HG03575 (cell line): ENCODE measurements at regions not wholly inside any gene's neighbourhood (a gene's known extent, or its start where the extent isn't known, plus 50 kb on each side); places are given as distances from the start of the nearest gene placed in this dataset.

Experiments used
- ATAC-seq: cut with Tn5 transposase; IDR thresholded peaks from one replicate; pipeline ENCODE4 v1.9.1; 2021; ENCODE audit not compliant: unreplicated experiment, insufficient number of reproducible peaks, low FRiP score; ENCODE audit errors: extremely low read depth

DNA sequence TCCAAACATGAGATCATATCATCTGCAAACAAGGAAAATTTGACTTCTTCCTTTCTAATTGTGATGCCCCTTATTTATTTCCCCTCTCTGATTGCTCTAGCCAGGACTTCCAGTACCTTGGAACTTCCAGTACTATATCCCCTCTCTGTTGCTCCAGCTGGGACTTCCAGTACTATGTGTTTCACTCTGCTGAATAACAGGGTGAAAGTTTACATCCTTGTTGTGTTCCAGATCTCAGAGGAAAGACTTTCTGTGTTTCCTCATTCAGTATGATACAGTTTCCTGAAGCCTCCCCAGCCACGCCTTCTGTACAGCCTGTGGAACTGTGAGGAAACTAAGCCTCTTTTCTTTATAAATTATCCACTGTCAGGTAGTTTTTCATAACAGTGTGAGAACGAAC is 381.3 kb upstream of the FAM47C start:
- ATAC-seq = no peak

DNA sequence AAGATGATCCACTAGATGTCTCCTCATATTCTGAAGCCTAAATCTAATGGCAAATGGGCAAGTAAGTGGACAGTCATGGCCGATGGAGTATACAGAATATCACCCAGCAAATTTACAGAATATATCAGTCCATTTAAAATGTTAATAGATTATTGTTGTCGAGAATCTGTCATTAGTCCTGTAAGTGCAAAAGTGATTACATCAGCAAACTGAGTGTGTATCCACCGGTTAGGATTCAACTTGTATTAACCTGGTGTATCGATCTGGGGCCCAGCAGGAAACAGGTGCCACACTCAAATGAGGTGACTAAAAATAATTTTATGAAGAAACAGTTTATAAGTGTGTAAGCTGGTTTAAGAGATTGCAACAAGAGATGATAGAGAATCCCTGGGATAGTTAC is 367.9 kb upstream of the FAM47C start:
- ATAC-seq = no peak

DNA sequence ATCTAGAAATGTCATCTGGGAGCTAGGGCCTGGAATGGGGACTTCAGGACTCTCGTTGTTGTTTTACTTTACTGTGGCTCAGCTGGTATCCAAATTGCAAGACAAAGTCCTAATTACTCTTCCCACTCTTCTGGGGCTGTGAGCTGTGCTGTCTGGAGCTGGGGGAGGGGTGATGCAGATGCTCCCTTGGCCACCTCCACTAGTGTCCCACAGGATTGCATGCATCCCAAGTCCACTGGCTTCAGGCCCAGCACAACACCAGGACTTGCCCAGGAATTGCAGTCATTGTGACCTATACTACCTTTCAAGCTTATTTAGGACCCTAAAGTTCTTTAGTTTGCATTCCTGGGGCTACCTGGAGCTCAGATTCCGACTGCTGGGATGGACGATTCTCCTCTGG is 366.1 kb upstream of the FAM47C start:
- no peak for ATAC-seq

DNA sequence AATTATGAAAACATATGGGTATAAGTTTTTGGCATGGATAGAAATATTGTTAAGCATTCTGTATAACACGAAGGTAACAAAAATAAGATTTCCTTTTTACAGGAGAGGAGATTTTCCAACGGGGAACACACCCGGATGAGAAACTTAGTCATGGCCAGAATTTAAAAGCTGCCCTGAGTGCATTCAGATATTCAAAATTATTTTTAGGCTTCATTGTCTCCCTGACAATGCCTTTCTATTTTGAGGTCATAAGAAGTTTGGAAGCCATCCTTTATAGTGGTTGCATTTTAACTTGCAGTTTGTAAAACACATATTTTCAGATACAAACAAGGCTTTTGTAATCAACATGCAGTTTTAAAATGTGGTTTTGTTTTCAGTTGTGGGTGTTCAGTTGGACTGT is 357.5 kb upstream of the FAM47C start:
- ATAC-seq = no peak

DNA sequence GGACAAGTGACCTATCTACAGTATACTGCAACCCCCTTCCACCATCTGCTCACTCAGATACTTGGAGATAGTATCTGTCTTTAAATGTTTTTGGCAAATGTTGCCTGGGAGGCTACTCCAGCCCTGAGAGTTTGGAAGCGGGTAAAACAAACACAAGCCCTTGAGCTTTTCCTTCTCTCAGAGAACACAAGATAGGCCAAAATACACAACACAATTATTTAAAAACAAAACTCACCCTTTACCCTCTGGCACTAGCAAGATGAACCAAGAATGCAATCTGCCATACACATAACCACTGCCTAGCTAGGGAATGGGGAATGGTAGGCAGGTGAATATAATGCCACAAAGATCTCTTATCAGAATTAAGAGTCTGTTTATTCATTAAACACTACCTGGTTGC is 324.7 kb upstream of the FAM47C start:
- no peak for ATAC-seq

DNA sequence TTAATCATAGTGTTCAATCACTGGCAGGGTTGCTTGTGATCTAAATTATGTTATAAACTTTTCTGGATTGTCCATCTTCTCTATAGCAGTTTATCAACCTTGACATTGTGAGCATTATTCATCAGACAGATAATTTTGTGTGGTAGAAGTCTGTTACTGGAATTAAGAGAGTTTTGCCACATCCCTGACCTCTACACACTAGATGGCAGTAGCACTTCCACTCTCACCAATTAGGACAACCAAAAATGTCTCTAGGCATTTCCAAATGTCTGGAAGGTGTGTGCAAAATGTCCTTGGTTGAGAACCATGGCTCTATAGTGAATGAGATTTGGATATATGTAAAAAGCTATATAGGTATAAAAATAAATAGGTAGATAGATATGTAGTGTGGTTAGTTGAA is 324.1 kb upstream of the FAM47C start:
- ATAC-seq = no peak

DNA sequence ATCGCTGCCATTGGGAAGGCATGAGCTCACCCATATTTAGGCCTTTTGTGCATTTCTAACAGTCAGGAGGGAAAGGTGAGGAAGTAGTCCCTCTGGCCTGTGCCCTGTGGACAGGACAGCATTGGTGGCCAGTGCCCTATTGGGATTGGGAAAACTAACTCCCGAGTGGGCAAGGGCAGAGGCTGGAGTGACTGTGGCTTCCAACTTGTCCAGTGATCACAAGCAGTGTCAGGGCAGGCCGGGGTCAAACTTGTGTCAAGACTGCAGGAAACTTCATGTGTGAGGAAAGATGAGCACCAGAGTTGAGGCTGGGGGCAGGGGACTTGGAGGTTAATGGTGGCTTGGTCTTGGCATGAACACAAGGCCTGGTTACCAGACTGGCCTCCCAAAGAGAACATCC is 286.2 kb upstream of the FAM47C start:
- no peak for ATAC-seq

DNA sequence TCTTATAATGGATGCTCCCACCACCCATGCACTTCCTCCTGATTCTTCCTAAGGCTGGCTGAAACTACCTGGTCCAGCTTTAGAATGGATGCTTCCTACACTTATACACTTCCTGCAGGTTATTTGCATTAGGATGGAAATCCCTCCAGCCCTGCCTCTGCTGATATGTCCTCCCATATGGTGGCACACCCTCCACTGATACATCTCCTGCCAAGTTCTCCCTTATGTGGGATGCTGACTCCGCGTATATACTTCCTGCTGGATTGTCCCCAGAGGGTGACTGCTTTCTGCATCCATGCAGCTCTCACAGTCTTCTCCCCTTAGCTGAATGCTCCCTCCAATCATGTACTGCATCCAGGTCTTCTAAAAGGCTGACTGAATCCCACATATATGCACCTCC is 254.6 kb upstream of the FAM47C start:
- no peak for ATAC-seq

DNA sequence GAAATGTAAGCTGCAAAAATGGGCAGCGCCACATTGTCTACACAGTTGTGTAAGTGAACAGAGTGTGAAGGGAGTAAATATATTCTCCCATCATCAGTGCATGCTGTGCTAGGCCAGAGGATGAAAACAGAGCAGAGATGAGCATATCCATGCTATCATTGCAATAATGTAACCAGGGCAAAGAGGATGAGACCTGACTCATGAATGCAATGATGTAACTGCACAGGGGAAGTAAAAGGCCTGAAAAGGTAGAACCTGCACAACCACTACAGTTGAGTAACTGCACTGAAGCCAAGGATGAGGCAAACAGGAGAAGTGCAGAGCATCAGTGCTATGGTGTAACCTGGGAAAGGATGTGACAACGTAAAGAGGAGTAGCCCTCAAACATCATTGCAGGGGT is 220.4 kb upstream of the FAM47C start:
- ATAC-seq = no peak

DNA sequence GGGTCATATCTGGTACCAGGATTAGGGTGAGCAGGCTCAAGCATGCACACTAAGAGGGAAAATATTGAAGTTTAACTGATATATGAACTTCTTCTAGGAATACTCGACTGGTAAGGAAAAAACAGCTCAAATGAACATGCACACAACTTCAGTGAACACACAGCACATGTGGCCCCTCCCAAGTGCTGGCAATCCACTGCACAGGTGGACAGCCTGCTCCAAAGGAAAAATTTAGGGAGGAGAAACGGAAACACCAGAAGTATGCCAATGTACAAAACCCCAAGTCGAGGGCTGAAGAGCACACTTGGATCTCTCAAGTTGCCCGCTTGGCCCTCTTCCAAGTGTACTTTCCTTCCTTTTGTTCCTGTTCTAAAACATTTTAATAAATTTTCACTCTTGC is 205.0 kb upstream of the FAM47C start:
- no peak for ATAC-seq

DNA sequence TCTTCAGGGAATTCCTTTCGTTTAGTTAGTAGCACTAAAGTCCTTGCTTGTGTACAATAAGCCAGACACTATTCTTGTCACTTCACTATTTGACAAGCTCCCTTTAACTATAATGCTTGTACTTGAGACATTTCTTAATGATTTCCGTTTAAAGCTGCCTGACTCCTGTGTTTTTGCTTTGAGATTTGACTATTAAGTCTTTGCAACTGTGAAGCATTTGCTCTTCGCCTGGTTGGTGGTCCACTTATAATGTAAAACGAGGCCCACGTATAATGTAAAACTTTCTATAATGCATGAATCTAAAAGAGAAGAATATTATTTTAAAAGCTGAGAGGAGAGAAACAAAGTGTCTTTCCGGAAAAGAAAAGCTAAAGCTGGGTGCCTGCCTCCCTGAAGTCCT is 204.1 kb upstream of the FAM47C start:
- no peak for ATAC-seq

DNA sequence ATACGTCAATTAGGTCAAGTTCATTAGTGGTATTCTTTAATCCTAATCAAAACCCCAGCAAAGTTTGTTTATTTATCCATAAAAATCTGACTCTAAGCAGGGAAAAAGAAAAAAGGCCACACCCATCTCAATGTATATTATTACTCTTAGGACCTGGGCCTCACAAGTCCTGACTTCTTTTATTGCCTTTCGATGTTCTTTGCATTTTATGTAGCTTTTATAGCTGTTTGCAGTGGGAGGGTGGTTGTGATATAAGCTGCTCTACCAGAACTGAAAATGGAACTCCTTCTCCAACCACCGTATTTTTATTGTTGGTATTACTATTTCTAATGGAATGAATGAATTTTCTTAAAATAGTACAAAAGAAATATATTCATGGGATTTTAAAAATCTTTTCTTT is 163.3 kb upstream of the FAM47C start:
- no peak for ATAC-seq

DNA sequence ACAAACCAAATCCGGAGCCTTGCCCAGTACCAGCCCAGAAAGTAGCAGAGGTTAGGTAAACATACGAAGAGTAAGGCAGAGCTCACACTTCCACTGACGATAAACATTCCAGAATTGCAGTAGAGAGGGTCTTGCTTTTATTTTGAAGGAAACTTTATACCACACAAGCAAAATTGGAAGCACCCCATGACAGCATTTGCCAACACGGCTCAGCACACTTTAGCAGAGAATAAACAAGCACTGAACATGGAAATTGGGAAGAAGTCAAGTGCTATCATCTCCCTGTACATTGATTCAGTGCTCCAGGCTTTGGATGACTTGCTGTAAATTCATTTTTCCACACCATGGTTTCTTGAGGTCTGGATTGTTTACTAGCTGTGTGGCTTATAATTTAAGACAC is 160.7 kb upstream of the FAM47C start:
- no peak for ATAC-seq

DNA sequence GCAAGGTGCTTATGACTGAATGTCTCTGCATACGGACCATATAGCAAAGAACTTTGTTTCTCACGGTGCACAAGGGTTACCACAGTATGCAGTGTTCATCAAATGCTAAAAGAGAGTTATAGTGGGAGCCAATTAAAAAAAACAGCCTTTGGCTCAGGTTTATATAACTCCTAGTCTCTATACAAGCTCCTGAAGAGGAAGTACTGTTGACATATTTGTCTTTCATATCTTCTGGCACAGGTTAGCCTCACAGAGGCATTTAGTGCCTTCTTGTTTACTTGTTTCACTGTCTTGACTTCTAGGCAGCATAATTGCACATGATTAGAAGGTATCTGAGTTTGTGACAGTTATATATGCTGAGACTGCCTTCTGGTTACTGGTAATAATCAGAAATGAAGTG is 158.8 kb upstream of the FAM47C start:
- ATAC-seq = no peak

DNA sequence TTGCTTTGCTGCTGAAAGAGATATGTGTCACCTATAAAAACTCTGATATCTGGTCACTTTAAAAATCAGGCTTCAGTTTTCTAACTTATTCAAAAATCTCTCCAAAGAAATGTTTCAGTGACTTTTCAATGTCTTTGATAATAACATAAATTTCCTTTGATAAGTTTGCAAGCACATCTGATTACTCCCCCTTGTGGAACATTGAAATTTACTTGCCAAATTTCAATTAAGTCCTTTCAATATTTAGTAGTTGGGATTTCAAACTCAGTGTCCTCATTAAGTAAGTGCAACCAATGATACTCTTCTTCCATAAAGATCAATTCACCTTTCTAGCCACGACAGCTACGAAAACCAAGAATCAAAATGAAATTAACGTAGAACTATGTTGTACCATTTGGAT is 151.3 kb upstream of the FAM47C start:
- ATAC-seq = no peak

DNA sequence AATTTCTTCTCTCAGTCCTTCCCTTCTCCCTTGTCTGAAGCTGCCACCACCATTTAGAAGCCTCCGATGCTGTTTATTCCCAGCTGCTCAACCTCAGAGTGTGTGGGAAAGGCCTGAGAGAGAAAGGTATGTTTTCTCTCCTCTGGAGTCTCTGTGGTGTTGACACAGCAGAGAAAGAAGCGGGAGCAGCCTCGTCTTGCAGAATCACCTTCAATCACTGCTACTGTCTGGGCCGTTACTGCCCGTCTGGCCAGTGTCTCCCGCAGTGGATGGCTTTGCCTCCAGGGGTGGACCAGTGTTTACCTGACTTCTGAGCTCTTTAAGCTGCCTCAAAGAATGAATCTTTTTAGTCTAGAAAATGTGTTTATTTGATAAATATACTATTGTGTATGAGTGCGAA is 148.9 kb upstream of the FAM47C start:
- ATAC-seq = no peak

DNA sequence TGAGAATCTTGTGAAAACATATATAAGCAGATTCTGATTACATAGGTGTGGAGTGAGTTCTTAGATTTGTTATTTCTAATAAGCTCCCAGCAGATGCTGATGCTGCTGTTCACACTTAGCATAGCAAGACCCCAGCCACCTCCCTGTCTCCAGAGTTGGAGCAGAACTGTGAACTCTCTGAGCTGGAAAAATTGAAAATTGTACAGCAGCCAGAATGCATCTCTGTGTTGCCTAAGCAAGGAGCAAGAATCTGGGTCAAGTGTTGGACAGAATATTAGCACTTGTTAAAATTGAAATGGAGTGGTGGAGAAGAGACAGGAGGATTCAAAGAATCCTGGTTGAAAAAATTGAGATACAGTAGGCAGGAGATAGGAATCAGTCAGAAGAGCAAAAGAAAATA is 146.6 kb upstream of the FAM47C start:
- no peak for ATAC-seq

DNA sequence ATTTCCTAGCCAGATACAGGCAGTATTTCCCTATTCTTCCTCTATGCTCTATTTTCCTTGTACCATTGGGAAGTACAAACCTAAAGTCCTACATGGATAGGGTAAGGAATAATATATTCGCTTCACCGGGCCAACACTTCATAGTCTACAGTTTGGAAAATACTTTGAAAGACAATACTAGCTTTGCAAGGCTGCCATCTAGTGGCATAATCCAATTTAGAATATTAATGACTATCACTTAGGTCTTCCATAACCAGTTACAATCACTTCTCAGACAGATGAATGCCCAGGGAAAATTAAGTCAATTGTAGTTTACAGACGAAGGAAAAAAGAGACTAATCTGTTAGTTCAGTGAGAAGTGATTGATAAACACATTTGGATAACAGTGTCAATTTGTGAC is 141.0 kb upstream of the FAM47C start:
- no peak for ATAC-seq

DNA sequence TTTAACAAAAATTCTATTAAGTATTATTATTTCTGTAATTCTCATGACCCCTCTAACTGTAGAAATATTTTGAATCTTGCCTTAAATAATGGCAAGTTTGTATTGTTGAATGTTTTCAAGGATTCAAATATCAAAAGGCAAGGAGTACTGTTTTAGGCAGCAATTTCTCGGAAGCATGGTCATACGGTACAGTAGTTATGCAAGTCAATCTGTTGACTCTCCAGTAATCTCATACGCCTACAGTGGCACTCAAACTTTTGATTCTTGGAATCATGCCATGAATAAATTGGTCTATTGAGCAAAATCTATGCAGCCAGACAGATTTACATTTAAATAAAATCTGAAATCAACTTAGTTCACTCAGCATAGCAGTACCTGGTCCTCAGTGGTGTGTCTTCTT is 139.6 kb upstream of the FAM47C start:
- ATAC-seq = no peak

DNA sequence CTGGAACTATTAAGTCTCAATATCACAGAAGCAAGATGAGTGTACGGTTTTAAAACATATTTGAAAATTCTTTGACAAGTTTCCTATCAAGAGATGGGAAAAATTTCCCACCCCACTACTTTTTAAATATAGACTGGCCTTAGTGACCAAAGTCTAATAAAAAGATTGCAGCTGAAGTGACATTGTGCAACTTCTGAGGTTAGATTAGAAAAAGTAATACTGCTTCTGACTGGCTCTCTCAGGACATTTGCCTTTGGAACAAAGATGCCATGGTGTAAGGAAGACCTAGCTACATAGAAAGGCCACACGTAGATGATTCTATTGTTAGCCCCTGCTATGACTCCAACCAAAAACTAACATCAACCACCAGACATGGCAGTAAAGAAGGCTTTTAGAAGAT is 138.7 kb upstream of the FAM47C start:
- ATAC-seq = no peak

DNA sequence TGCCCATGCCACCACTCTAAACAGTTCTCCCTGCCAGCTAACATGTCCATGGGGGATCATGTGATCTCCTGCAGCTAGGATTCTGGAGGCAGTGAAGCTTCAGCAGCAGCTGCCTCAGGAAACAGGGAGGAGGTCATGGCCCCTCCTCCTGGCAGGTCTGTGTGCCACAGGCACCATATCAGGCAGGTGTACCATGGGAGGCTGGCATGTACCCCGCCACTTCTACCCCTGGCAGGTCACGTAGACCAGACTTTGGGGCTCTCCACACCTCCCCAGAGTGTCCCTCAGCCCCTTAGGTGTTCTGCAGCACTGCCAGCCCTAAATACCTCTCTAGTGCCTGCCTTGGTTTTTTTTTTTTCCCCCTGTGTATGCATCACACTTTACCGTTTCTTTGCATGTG is 110.5 kb upstream of the FAM47C start:
- no peak for ATAC-seq

DNA sequence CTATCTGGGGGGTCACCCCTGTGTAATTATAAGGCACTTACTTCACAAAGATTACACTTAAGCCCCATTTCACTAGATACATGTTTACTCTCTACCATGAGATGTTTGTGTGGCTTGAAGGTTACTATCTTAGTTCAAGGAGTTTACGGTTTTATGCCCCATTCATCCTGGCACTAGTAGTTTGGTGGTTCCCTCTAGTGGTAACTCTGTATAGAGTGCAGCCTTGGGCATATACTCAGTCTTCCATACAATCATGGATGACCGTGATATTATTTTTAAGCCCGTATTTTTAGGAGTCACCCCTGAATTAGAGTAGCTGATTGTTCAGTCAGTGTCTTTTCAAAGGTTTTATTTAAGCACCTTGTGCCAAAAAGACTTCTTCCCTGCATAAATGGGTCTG is 109.9 kb upstream of the FAM47C start:
- ATAC-seq = no peak
